Kidney (tissue), 13 donors: ENCODE measurements at regions not wholly inside any gene's neighbourhood (a gene's known extent, or its start where the extent isn't known, plus 50 kb on each side); places are given as distances from the start of the nearest gene placed in this dataset.
A peak's percentile ranks its signal among the peaks of the same experiment; 100 is the strongest.

ENCODE experiments used
- DNase-seq, 5 donors: peaks; one replicate each; pipeline ENCODE4 v3.0.0-alpha.2; 2013 to 2020
- FAIRE-seq: peaks from 2 replicates; lab custom pipeline; 2012; peaks lifted over from hg19 to GRCh38; lab: Jason Lieb, UNC
- H3K27ac ChIP-seq, 2 donors: one replicate each; pipeline ENCODE4 v1.7.0; 2013; ENCODE audit warnings: low read depth in 2 of 2, low read length in 2 of 2, inconsistent platforms in 1 of 2
- H3K27me3 ChIP-seq: one replicate; pipeline ENCODE4 v1.7.1; 2013; ENCODE audit warnings: low read length, inconsistent platforms; ENCODE audit not compliant: control insufficient read depth, insufficient read depth
- H3K36me3 ChIP-seq, 3 donors: one replicate each; pipeline versions ENCODE4 v1.7.0 to v1.7.1; 2013; ENCODE audit warnings: low read length in 3 of 3, control low read depth in 1 of 3, inconsistent platforms in 1 of 3; ENCODE audit not compliant: insufficient read depth in 3 of 3, control insufficient read depth in 2 of 3
- H3K4me1 ChIP-seq, 3 donors: one replicate each; pipeline versions ENCODE4 v1.7.0 to v1.7.1; 2013; ENCODE audit warnings: low read length in 3 of 3, inconsistent platforms in 1 of 3, low read depth in 1 of 3; ENCODE audit not compliant: control insufficient read depth in 2 of 3, insufficient read depth in 2 of 3
- H3K4me3 ChIP-seq, 3 donors: one replicate each; pipeline versions ENCODE4 v1.7.0 to v1.8.1; 2013; ENCODE audit warnings: low read length in 3 of 3, control low read depth in 1 of 3, inconsistent platforms in 1 of 3
- H3K9ac ChIP-seq, 3 donors: one replicate each; pipeline versions ENCODE4 v1.7.0 to v1.7.1; 2013; ENCODE audit warnings: low read length in 3 of 3, control low read depth in 1 of 3, inconsistent platforms in 1 of 3
- H3K9me3 ChIP-seq, 3 donors: one replicate each; pipeline versions ENCODE4 v1.7.0 to v1.7.1; 2013; ENCODE audit warnings: low read length in 3 of 3, control low read depth in 1 of 3, inconsistent platforms in 1 of 3; ENCODE audit not compliant: control insufficient read depth in 2 of 3, insufficient read depth in 1 of 3
- CTCF ChIP-seq: IDR thresholded peaks from 3 replicates; pipeline ENCODE4 v1.5.1; 2012; ENCODE audit warnings: mild to moderate bottlenecking, moderate library complexity, borderline replicate concordance; ENCODE audit not compliant: insufficient read depth; ENCODE audit errors: extremely low read depth
- intact Hi-C: fragments of 100-400 bp; cut with DNase I; formaldehyde crosslinking; loops from one replicate; pipeline ENCODE4 v1.11.1; 2022
- donor health status: control.
- donor health status: control.
- donor health status: control.
- donor health status: control.
- donor health status: control.
- donor health status: DM: yes; HTN: yes; CAD: no.
- donor health status: Normal renal cell carcinoma (clear cell type).

GRCh38 chr1:214178102-214178501, 102.9 kb upstream of the SMYD2 start:
- peaks cover 0 to 4% (median 0%) of the 10 kb centered on the region in 3 donors for H3K9me3 ChIP-seq
- TF ChIP-seq CTCF = no peak
- H3K36me3 ChIP-seq = no peaks in the 10 kb centered on the region
- intact Hi-C loops = no loop called here
- H3K4me1 ChIP-seq = no peaks in the 10 kb centered on the region
- FAIRE-seq (no peak), DNase-seq (no peak)
- H3K9ac ChIP-seq = no peak overlapping the region
- H3K27me3 ChIP-seq = no peaks in the 10 kb centered on the region
- H3K27ac ChIP-seq = no peak overlapping the region
- no peak overlapping the region for H3K4me3 ChIP-seq

GRCh38 chr1:214184992-214185391, 96.0 kb upstream of the SMYD2 start:
- intact Hi-C loops = no loop called here
- FAIRE-seq = no peak
- Histone ChIP-seq H3K4me3 (no peak overlapping the region), H3K27me3 (peaks cover 18% of the 10 kb centered on the region), H3K9ac (no peak overlapping the region), H3K4me1 (peaks cover 0 to 5% (median 0%) of the 10 kb centered on the region in 3 donors), H3K27ac (no peak overlapping the region), H3K36me3 (no peaks in the 10 kb centered on the region), H3K9me3 (peaks cover 0 to 6% (median 0%) of the 10 kb centered on the region in 3 donors)
- no peak for TF ChIP-seq CTCF
- DNase-seq = no peak

- peaks cover 18% of the 10 kb centered on the region for H3K27me3 ChIP-seq
- no peaks in the 10 kb centered on the region for H3K36me3 ChIP-seq
- peaks cover 0 to 5% (median 0%) of the 10 kb centered on the region in 3 donors for H3K4me1 ChIP-seq
- TF ChIP-seq CTCF = no peak
- H3K9ac ChIP-seq = no peak overlapping the region
- H3K9me3 ChIP-seq = peaks cover 0 to 6% (median 0%) of the 10 kb centered on the region in 3 donors
- no peak overlapping the region for H3K27ac ChIP-seq
- FAIRE-seq (no peak), DNase-seq (peak in 1 of 5 donors; percentile 21)
- intact Hi-C loops = no loop called here
- no peak overlapping the region for H3K4me3 ChIP-seq
Observed at GRCh38 chr1:214186103-214186824, 94.7 kb upstream of the SMYD2 start.
